NCI-H524 treated with DMSO at 0.1 percent for 48 hours (cell line): ENCODE measurements at regions not wholly inside any gene's neighbourhood (a gene's known extent, or its start where the extent isn't known, plus 50 kb on each side); places are given as distances from the start of the nearest gene placed in this dataset.

Experiments used
- DNase-seq: peaks from one replicate; lab custom pipeline; 2025; lab: John Stamatoyannopoulos, UW

DNA sequence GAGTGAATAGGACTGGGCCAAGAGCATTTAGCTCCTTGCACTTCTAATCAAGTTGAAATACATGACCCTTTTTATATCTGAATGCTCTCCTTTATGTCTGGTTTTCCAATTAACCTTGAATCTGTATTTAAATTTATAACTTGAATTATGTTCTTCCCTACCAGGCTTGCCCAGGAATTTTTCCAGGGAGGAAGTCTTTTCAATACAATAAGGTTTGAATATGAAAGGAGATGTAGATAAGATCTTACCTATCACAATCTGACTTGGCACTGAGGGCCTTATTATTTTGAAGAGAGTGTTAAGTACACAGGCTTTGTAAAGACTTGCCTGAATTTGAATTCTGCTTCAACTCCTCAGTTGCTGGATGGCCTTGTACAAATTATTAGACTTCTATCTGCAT lies 555.7 kb downstream of the PCDH7 start:
- no peak for DNase-seq

DNA sequence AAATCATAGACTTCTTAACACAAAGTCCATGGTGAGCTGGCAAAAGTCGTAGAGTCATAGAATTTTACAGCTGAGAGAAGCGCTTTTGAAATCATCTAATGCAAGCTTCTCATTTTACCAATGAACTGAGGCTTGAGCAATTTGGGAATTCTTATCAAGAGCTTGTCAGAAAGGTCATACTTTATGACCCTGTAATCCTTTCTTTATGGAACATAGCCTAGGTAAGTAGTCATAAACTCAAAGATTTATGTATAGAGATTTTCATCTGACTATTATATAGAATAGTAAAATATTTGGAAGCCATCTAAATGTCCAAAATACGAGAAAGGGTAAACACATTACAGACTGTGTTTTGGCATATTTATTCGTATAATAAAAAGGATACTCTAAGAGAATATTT lies 563.5 kb downstream of the PCDH7 start:
- no peak for DNase-seq

- DNase-seq, result no peak
These were observed 570.7 kb downstream of the PCDH7 start for GRCh38 chr4:31290836-31291235.

DNA sequence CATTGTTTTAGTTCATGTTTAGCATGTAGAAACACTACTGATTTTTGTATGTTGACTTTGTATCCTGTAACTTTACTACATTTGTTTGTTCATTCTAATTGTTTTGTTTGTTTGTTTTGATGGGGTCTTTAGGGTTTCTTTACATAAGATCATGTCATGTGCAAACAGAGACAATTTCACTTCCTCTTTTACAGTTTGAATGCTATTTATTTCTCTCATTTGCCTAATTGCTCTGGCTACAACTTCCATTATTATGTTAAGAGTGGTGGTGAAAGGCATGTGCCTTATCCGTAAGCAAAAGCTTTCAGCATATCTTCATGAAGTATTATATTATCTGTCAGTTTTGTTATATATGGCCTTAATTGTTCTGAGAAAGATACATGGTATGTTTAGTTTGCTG lies 571.1 kb downstream of the PCDH7 start:
- no peak for DNase-seq

- no peak for DNase-seq
These were observed 574.7 kb downstream of the PCDH7 start for GRCh38 chr4:31294655-31295480.

GRCh38 chr4:31298737-31299136 lies 578.6 kb downstream of the PCDH7 start:
- no peak for DNase-seq

GRCh38 chr4:31307029-31307428 lies 586.9 kb downstream of the PCDH7 start:
- no peak for DNase-seq

- no peak for DNase-seq
These were observed 604.6 kb downstream of the PCDH7 start for GRCh38 chr4:31324814-31325213.

- no peak for DNase-seq
These were observed 605.1 kb downstream of the PCDH7 start for GRCh38 chr4:31325300-31325699.

GRCh38 chr4:31327031-31327430 lies 606.9 kb downstream of the PCDH7 start:
- DNase-seq, result no peak

- DNase-seq, result no peak
These were observed 608.8 kb downstream of the PCDH7 start for GRCh38 chr4:31328932-31329331.

GRCh38 chr4:31334086-31334910 lies 614.1 kb downstream of the PCDH7 start:
- no peak for DNase-seq

DNA sequence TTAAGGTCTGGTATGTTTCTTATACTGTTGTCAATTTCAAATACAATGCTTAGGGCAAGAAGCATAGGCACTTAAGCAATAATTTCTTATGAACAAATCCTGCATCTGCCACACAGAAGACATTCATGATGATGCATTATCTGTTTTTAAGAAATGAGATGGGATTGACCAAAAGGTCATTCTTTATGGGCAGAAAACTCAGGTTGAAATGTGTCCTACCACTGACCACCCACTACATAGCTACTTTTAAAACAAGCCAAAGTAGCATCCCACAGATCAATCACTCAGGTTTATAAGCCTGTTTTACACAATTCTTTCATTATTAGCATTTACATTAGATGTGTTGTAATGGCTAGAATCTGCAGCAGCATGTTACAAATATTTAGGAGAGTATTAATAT lies 617.8 kb downstream of the PCDH7 start:
- no peak for DNase-seq

- DNase-seq, result no peak
These were observed 621.6 kb downstream of the PCDH7 start for GRCh38 chr4:31341601-31342359.

GRCh38 chr4:31343061-31343460 lies 622.9 kb downstream of the PCDH7 start:
- no peak for DNase-seq

GRCh38 chr4:31349907-31350306 lies 629.7 kb downstream of the PCDH7 start:
- DNase-seq, result no peak

- DNase-seq, result no peak
These were observed 631.5 kb downstream of the PCDH7 start for GRCh38 chr4:31351695-31352094.

DNA sequence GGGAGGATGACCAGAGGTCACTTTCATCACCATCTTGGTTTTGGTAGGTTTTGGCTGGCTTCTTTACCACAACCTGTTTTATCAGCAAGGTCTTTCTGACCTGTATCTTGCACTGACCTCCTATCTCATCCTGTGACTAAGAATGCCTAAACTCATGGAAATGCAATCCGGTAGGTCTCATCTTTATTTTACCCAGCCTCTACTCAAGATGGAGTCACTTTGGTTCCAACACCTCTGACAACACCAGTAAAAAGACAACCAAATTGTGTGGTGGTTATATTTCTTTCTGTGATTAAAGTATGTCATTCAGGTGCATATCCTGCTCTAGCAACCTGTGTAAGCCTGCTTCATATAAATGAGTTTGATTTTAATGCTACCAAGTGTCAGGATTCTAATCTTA lies 636.7 kb downstream of the PCDH7 start:
- no peak for DNase-seq

DNA sequence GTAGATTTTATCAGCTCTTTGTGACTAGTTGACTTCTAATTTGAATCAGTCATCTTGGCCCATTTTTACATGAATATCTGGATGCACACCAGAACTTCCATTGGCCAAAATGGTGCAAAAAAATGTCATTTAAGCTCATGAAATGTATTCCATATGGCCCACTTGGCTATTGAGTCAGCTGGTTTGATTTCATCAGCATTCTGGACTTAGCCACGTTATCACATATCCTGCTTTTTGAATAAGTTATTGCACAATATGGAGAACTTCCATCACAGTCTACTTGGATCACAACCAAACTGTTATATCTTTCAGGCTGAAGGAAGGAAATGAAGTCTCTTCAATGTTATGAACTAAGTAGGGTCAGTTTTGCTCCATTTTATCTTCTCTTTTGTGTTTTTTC lies 640.6 kb downstream of the PCDH7 start:
- no peak for DNase-seq

DNA sequence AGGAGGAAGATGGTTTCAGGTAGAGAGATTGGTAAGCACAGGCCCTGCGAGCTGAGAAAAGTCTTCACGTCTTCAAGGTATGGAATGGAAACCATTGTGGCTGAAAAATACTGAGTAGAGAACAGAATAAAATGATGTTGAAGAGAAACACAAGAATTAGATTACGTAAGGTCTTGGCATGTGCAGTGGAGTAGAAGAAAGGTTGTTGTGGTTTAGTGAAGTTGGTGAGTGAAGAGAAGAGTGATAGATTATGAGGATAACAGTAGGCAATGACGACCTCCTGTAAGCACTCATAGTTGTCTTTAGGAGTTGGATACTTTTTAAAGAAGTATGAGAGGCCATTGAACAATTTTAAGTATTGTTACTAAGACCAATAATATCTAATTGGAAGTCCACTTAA lies 642.6 kb downstream of the PCDH7 start:
- no peak for DNase-seq

DNA sequence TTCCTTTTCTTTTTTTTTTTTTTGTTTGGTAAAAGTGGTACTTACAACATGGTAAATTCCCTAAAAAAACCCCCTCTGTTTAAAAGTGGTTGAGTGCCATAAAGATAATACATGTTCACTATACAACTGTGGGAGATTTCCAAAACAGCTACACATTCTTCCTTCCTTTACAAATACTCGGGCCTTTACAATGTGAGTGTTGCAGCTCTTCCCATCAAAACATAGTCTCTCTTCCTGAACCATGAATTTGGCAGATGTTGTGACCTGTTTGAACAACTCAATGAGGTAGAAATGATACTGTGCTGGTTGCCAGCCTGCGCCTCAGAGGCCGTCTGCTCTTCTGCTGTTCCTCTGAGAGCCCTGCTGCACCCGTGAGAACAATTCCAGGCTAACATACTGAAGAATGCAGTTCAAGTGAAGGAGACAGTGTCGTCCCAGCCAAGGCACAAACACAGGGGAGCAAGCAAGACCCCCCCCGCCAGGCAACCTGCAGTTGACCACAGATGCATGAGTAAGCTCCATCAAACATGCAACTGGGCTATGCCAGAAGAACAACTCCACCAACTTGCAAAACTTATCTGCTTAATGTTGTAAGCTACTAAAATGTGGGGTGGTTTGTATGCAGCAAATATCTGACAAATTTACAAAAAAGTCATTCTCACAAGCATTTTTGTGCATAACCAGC lies 645.0 kb downstream of the PCDH7 start:
- DNase-seq, result no peak

DNA sequence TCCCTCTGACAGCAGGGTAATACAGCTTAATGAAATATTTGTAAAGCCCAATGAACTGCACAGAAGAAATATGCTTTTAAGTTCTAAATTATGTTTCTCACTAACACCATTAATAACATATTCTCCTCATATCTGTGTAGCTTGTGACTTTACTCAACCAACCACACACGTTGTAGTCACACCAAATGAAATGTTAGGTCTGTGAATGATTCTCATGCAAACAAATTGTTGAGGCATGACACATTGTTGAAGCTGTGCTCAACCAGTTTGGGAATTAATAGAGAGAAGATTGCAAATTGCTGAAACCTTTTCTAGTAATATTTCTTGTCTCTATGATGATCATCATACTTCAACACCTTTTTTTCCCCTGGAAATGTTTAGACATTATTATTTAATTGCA lies 645.9 kb downstream of the PCDH7 start:
- DNase-seq, result no peak
